H1 (cell line): ENCODE measurements at regions not wholly inside any gene's neighbourhood (a gene's known extent, or its start where the extent isn't known, plus 50 kb on each side); places are given as distances from the start of the nearest gene placed in this dataset.

ENCODE experiments used
- E2F6 ChIP-seq: IDR thresholded peaks from 2 replicates; pipeline ENCODE4 v1.6.1; 2012; ENCODE audit warnings: inconsistent platforms
- POU5F1 ChIP-seq: IDR thresholded peaks from 2 replicates; pipeline ENCODE4 v1.6.1; 2011; ENCODE audit warnings: low read depth, mild to moderate bottlenecking, low read length, moderate library complexity

DNA sequence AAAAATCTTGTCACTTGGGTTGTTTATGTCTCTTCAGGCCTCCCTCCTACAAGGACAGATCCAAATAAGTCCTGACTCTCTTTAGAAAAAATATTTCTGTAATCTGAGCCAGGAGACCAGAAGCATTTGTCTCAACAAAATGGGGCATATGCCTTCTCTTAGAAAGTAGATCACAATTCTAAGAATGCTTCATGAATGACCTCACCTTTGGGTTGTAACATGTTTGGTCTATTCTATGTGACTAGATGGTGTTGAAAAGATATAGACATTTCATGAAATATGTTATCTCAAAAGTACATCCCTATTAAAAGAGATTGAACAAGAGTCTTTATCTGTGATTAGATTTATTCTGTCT lies 159.0 kb upstream of the SETBP1 start (continued):
- no peak for TF ChIP-seq E2F6
- no peak for TF ChIP-seq POU5F1
